ENCODE measurements at regions not wholly inside any gene's neighbourhood (a gene's known extent, or its start where the extent isn't known, plus 50 kb on each side); places are given as distances from the start of the nearest gene placed in this dataset.

GRCh38 chr4:111989817-111990216 is 155.4 kb upstream of the FAM241A start:
- Histone ChIP-seq H3K9me3 (ENCODE audit: control insufficient read depth, low read length) (no peaks in the 10 kb centered on the region), H3K9ac (ENCODE audit: extremely low read depth, low read length, poor library complexity, severe bottlenecking) (no peak overlapping the region), H3K27me3 (ENCODE audit: control insufficient read depth, insufficient read depth, low read length, poor library complexity, severe bottlenecking) (no peaks in the 10 kb centered on the region), H3K4me3 (ENCODE audit: low read length) (no peak overlapping the region), H3K27ac (ENCODE audit: low read depth, low read length) (no peak overlapping the region), H3K36me3 (ENCODE audit: control insufficient read depth, insufficient read depth, low read length) (no peaks in the 10 kb centered on the region), H3K4me1 (ENCODE audit: control insufficient read depth, insufficient read depth, low read length) (no peaks in the 10 kb centered on the region)
- no peak for TF ChIP-seq CTCF (conservative IDR thresholded peaks at IDR 0.05)
- no peak for DNase-seq
- H3K9me3 Mint-ChIP-seq = no peaks in the 10 kb centered on the region
- H3K4me3 Mint-ChIP-seq = no peak overlapping the region
- WGBS, 2 experiments (ENCODE audit: insufficient coverage in 1 of 2, insufficient read length in 1 of 2) = 69% methylated on average over 1 of the region's 1 CpG; no CpG with 5 or more reads in 1 of the 2 experiments
- H3K27ac Mint-ChIP-seq = no peak overlapping the region
- H3K36me3 Mint-ChIP-seq (ENCODE audit: low read depth) = no peaks in the 10 kb centered on the region
- H3K4me1 Mint-ChIP-seq = peaks cover 26% of the 10 kb centered on the region
- no peaks in the 10 kb centered on the region for H3K27me3 Mint-ChIP-seq (ENCODE audit: insufficient read depth)

GRCh38 chr4:111991163-111991562 is 154.1 kb upstream of the FAM241A start:
- TF ChIP-seq CTCF (conservative IDR thresholded peaks at IDR 0.05) = no peak
- H3K27me3 Mint-ChIP-seq (ENCODE audit: insufficient read depth) = peaks cover 5% of the 10 kb centered on the region
- H3K36me3 Mint-ChIP-seq (ENCODE audit: low read depth) = no peaks in the 10 kb centered on the region
- Histone ChIP-seq H3K4me1 (ENCODE audit: control insufficient read depth, insufficient read depth, low read length) (no peaks in the 10 kb centered on the region), H3K36me3 (ENCODE audit: control insufficient read depth, insufficient read depth, low read length) (no peaks in the 10 kb centered on the region), H3K4me3 (ENCODE audit: low read length) (no peak overlapping the region), H3K27ac (ENCODE audit: low read depth, low read length) (no peak overlapping the region), H3K27me3 (ENCODE audit: control insufficient read depth, insufficient read depth, low read length, poor library complexity, severe bottlenecking) (peaks cover 12% of the 10 kb centered on the region), H3K9me3 (ENCODE audit: control insufficient read depth, low read length) (no peaks in the 10 kb centered on the region), H3K9ac (ENCODE audit: extremely low read depth, low read length, poor library complexity, severe bottlenecking) (no peak overlapping the region)
- no peak overlapping the region for H3K27ac Mint-ChIP-seq
- no peaks in the 10 kb centered on the region for H3K9me3 Mint-ChIP-seq
- H3K4me1 Mint-ChIP-seq = peaks cover 13% of the 10 kb centered on the region
- DNase-seq = no peak
- H3K4me3 Mint-ChIP-seq = no peak overlapping the region
- WGBS, 2 experiments (ENCODE audit: insufficient coverage in 1 of 2, insufficient read length in 1 of 2) = 83 to 94% methylated on average over 1 to 3 of the region's 3 CpGs

- Histone ChIP-seq H3K27me3 (ENCODE audit: control insufficient read depth, insufficient read depth, low read length, poor library complexity, severe bottlenecking) (peaks cover 18% of the 10 kb centered on the region), H3K27ac (ENCODE audit: low read depth, low read length) (no peak overlapping the region), H3K4me1 (ENCODE audit: control insufficient read depth, insufficient read depth, low read length) (no peaks in the 10 kb centered on the region), H3K36me3 (ENCODE audit: control insufficient read depth, insufficient read depth, low read length) (no peaks in the 10 kb centered on the region), H3K9ac (ENCODE audit: extremely low read depth, low read length, poor library complexity, severe bottlenecking) (no peak overlapping the region), H3K4me3 (ENCODE audit: low read length) (no peak overlapping the region), H3K9me3 (ENCODE audit: control insufficient read depth, low read length) (no peaks in the 10 kb centered on the region)
- no peak for TF ChIP-seq CTCF (conservative IDR thresholded peaks at IDR 0.05)
- 98 to 100% methylated on average over 1 to 3 of the region's 3 CpGs for WGBS, 2 experiments (ENCODE audit: insufficient coverage in 1 of 2, insufficient read length in 1 of 2)
- DNase-seq = no peak
- Mint-ChIP-seq H3K27ac (no peak overlapping the region), H3K4me3 (no peak overlapping the region), H3K36me3 (ENCODE audit: low read depth) (no peaks in the 10 kb centered on the region), H3K4me1 (peaks cover 8% of the 10 kb centered on the region), H3K27me3 (ENCODE audit: insufficient read depth) (peaks cover 10% of the 10 kb centered on the region), H3K9me3 (no peaks in the 10 kb centered on the region)
Measured at GRCh38 chr4:111991797-111992196, 153.5 kb upstream of the FAM241A start.
